ES-I3 (cell line): ENCODE measurements at regions not wholly inside any gene's neighbourhood (a gene's known extent, or its start where the extent isn't known, plus 50 kb on each side); places are given as distances from the start of the nearest gene placed in this dataset.

ENCODE experiments used
- H3K36me3 ChIP-seq: 2 replicates; pipeline ENCODE4 v1.6.1; 2013; ENCODE audit warnings: mild to moderate bottlenecking, low read length, control low read depth, moderate library complexity; ENCODE audit not compliant: insufficient read depth
- H3K4me1 ChIP-seq: 2 replicates; pipeline ENCODE4 v1.6.1; 2013; ENCODE audit warnings: mild to moderate bottlenecking, control low read depth, low read length; ENCODE audit not compliant: insufficient read depth
- H3K9ac ChIP-seq: 2 replicates; pipeline ENCODE4 v1.6.1; 2013; ENCODE audit warnings: low read depth, mild to moderate bottlenecking, low read length, moderate library complexity
- H3K9me3 ChIP-seq: 2 replicates; pipeline ENCODE4 v1.6.1; 2013; ENCODE audit warnings: mild to moderate bottlenecking, low read length, moderate library complexity; ENCODE audit not compliant: control insufficient read depth, insufficient read depth

GRCh38 chr14:97217111-97217885, 420.1 kb downstream of the VRK1 start:
- no peak overlapping the region for H3K9ac ChIP-seq
- H3K4me1 ChIP-seq: no peaks in the 10 kb centered on the region
- H3K9me3 ChIP-seq: no peaks in the 10 kb centered on the region
- no peaks in the 10 kb centered on the region for H3K36me3 ChIP-seq

GRCh38 chr14:97218274-97218673, 421.1 kb downstream of the VRK1 start:
- Histone ChIP-seq H3K9me3 (no peaks in the 10 kb centered on the region), H3K4me1 (no peaks in the 10 kb centered on the region), H3K36me3 (no peaks in the 10 kb centered on the region), H3K9ac (peak overlapping the region; percentile 66)

- H3K9ac ChIP-seq: peak overlapping the region; percentile 66
- H3K4me1 ChIP-seq: peaks cover 4% of the 10 kb centered on the region; the same call in 1 of the 2 replicates
- no peaks in the 10 kb centered on the region for H3K36me3 ChIP-seq
Measured at GRCh38 chr14:97218691-97219430, 421.7 kb downstream of the VRK1 start.

GRCh38 chr14:97219431-97220017, 422.3 kb downstream of the VRK1 start:
- Histone ChIP-seq H3K9ac (peak overlapping the region; percentile 66; the same call in 1 of the 2 replicates), H3K4me1 (peaks cover 5% of the 10 kb centered on the region; the same call in 1 of the 2 replicates), H3K36me3 (no peaks in the 10 kb centered on the region), H3K9me3 (no peaks in the 10 kb centered on the region)

More at GRCh38 chr14:97218691-97219430, 421.7 kb downstream of the VRK1 start:
- no peaks in the 10 kb centered on the region for H3K9me3 ChIP-seq

GRCh38 chr14:97221572-97222285, 424.5 kb downstream of the VRK1 start:
- Histone ChIP-seq H3K36me3 (no peaks in the 10 kb centered on the region), H3K4me1 (peaks cover 5% of the 10 kb centered on the region; the same call in 1 of the 2 replicates), H3K9me3 (no peaks in the 10 kb centered on the region), H3K9ac (no peak overlapping the region)

GRCh38 chr14:97224016-97224415, 426.8 kb downstream of the VRK1 start:
- no peak overlapping the region for H3K9ac ChIP-seq
- peaks cover 5% of the 10 kb centered on the region; the same call in 1 of the 2 replicates for H3K4me1 ChIP-seq
- H3K9me3 ChIP-seq: no peaks in the 10 kb centered on the region; the same call in 1 of the 2 replicates
- H3K36me3 ChIP-seq: no peaks in the 10 kb centered on the region

- H3K36me3 ChIP-seq: no peaks in the 10 kb centered on the region
- H3K9ac ChIP-seq: no peak overlapping the region
- H3K4me1 ChIP-seq: no peaks in the 10 kb centered on the region
- no peaks in the 10 kb centered on the region; the same call in 1 of the 2 replicates for H3K9me3 ChIP-seq
Measured at GRCh38 chr14:97230051-97230450, 432.9 kb downstream of the VRK1 start.

GRCh38 chr14:97233319-97233985, 436.3 kb downstream of the VRK1 start:
- Histone ChIP-seq H3K4me1 (no peaks in the 10 kb centered on the region), H3K9me3 (no peaks in the 10 kb centered on the region; the same call in 1 of the 2 replicates), H3K36me3 (no peaks in the 10 kb centered on the region), H3K9ac (no peak overlapping the region)

- Histone ChIP-seq H3K9me3 (no peaks in the 10 kb centered on the region), H3K36me3 (no peaks in the 10 kb centered on the region), H3K9ac (no peak overlapping the region), H3K4me1 (no peaks in the 10 kb centered on the region)
Measured at GRCh38 chr14:97246648-97247047, 449.5 kb downstream of the VRK1 start.

GRCh38 chr14:97248973-97249372, 451.8 kb downstream of the VRK1 start:
- Histone ChIP-seq H3K4me1 (no peaks in the 10 kb centered on the region), H3K36me3 (no peaks in the 10 kb centered on the region), H3K9me3 (no peaks in the 10 kb centered on the region), H3K9ac (no peak overlapping the region)

GRCh38 chr14:97250931-97251330, 453.7 kb downstream of the VRK1 start:
- no peaks in the 10 kb centered on the region for H3K9me3 ChIP-seq

GRCh38 chr14:97251491-97252155, 454.4 kb downstream of the VRK1 start:
- Histone ChIP-seq H3K4me1 (no peaks in the 10 kb centered on the region), H3K9me3 (no peaks in the 10 kb centered on the region), H3K9ac (no peak overlapping the region), H3K36me3 (no peaks in the 10 kb centered on the region)

More at GRCh38 chr14:97250931-97251330, 453.7 kb downstream of the VRK1 start:
- Histone ChIP-seq H3K9ac (no peak overlapping the region), H3K36me3 (no peaks in the 10 kb centered on the region), H3K4me1 (no peaks in the 10 kb centered on the region)

- Histone ChIP-seq H3K36me3 (no peaks in the 10 kb centered on the region), H3K9ac (no peak overlapping the region)
Measured at GRCh38 chr14:97253756-97254155, 456.6 kb downstream of the VRK1 start.

More at GRCh38 chr14:97253756-97254155, 456.6 kb downstream of the VRK1 start:
- H3K4me1 ChIP-seq: no peaks in the 10 kb centered on the region
- H3K9me3 ChIP-seq: no peaks in the 10 kb centered on the region
